ENCODE measurements at regions not wholly inside any gene's neighbourhood (a gene's known extent, or its start where the extent isn't known, plus 50 kb on each side); places are given as distances from the start of the nearest gene placed in this dataset.

DNA sequence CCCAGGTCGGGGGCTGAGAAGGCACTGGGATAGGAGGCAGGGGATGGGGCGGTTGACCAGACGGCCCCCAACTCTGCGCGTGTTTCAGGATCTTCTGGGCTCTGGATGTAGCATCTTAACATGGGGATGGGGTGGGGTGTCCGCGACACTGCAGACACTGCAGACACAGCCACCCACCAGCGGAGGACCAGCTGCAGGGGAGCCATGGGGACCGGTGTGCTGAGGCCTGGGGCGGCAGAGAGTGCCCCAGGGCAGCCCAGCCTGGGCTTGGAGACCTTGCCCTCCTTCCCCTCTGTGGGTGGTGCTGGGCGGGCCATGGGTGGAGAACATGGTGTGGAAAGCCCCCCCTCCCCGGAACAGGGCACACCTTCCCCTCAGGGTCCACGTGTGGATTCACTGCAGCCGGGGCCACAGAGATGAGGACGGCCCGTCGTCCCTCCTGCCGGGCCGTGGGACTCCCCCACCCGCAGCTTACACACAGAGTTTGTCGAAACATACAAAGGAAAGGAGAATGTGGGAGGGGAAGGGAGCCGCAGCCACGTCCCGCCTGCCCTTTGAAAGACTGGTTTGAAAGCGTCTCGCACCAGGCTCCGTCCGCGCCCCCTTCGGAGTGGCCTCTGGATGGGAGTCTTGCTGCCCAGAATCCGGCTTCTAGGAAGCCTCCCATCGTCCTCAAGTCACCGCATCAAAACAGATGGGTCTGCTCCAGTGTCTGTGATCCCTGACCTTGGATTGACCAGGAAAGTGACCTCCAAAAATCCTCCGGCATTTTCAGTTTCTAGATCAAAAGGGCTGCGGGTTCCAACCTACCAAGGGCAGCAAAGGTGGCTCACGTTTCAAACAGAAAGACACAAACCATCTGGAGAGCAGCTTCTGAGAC, 91.5 kb upstream of the TCERG1L start:
- Mint-ChIP-seq H3K9me3 (no peaks in the 10 kb centered on the region), H3K36me3 (ENCODE audit: low read depth) (no peaks in the 10 kb centered on the region), H3K4me1 (ENCODE audit: low read depth) (no peaks in the 10 kb centered on the region), H3K4me3 (no peak overlapping the region), H3K27ac (no peak overlapping the region), H3K27me3 (peaks cover 6% of the 10 kb centered on the region)
- Histone ChIP-seq H3K36me3 (ENCODE audit: insufficient read depth, low read length) (no peaks in the 10 kb centered on the region), H3K4me3 (ENCODE audit: low read length) (no peak overlapping the region), H3K27me3 (ENCODE audit: control insufficient read depth in 1 of 2, insufficient read depth in 2 of 2, low read length in 2 of 2) (no peaks in the 10 kb centered on the region), H3K9me3 (ENCODE audit: control insufficient read depth in 1 of 2, insufficient read depth in 1 of 2, low read length in 2 of 2) (peaks cover 0 to 28% of the 10 kb centered on the region in 2 experiments), H3K4me1 (ENCODE audit: insufficient read depth, low read length) (no peaks in the 10 kb centered on the region), H3K27ac (ENCODE audit: low read depth in 1 of 2, low read length in 2 of 2) (no peak overlapping the region)
- POLR2A ChIA-PET: no interaction called here
- CTCF ChIA-PET: no interaction called here
- DNase-seq (no peak), ATAC-seq (ENCODE audit: poor library complexity) (no peak)
- TF ChIP-seq CTCF (IDR thresholded peaks at IDR 0.05): no peak
- intact Hi-C loops (cut with DNase I, micrococcal nuclease): no loop called here

GRCh38 chr10:131403936-131404335, 92.4 kb upstream of the TCERG1L start:
- ATAC-seq (ENCODE audit: poor library complexity) (no peak), DNase-seq (no peak)
- H3K4me3 Mint-ChIP-seq: no peak overlapping the region
- Histone ChIP-seq H3K27me3 (ENCODE audit: control insufficient read depth in 1 of 2, insufficient read depth in 2 of 2, low read length in 2 of 2) (no peaks in the 10 kb centered on the region), H3K4me1 (ENCODE audit: insufficient read depth, low read length) (no peaks in the 10 kb centered on the region), H3K4me3 (ENCODE audit: low read length) (no peak overlapping the region), H3K9me3 (ENCODE audit: control insufficient read depth in 1 of 2, insufficient read depth in 1 of 2, low read length in 2 of 2) (peaks cover 0 to 29% of the 10 kb centered on the region in 2 experiments), H3K36me3 (ENCODE audit: insufficient read depth, low read length) (no peaks in the 10 kb centered on the region), H3K27ac (ENCODE audit: low read depth in 1 of 2, low read length in 2 of 2) (no peak overlapping the region)
- peaks cover 6% of the 10 kb centered on the region for H3K27me3 Mint-ChIP-seq
- CTCF ChIA-PET: no interaction called here
- intact Hi-C loops (cut with DNase I, micrococcal nuclease): no loop called here
- H3K9me3 Mint-ChIP-seq: no peaks in the 10 kb centered on the region
- H3K36me3 Mint-ChIP-seq (ENCODE audit: low read depth): no peaks in the 10 kb centered on the region
- POLR2A ChIA-PET: no interaction called here
- TF ChIP-seq CTCF (IDR thresholded peaks at IDR 0.05): no peak
- H3K27ac Mint-ChIP-seq: no peak overlapping the region
- no peaks in the 10 kb centered on the region for H3K4me1 Mint-ChIP-seq (ENCODE audit: low read depth)

- Mint-ChIP-seq H3K36me3 (ENCODE audit: low read depth) (no peaks in the 10 kb centered on the region), H3K27ac (no peak overlapping the region), H3K4me1 (ENCODE audit: low read depth) (no peaks in the 10 kb centered on the region), H3K9me3 (no peaks in the 10 kb centered on the region), H3K27me3 (peaks cover 6% of the 10 kb centered on the region), H3K4me3 (no peak overlapping the region)
- Histone ChIP-seq H3K27ac (ENCODE audit: low read depth in 1 of 2, low read length in 2 of 2) (no peak overlapping the region), H3K9me3 (ENCODE audit: control insufficient read depth in 1 of 2, insufficient read depth in 1 of 2, low read length in 2 of 2) (peaks cover 0 to 34% of the 10 kb centered on the region in 2 experiments), H3K4me1 (ENCODE audit: insufficient read depth, low read length) (no peaks in the 10 kb centered on the region), H3K27me3 (ENCODE audit: control insufficient read depth in 1 of 2, insufficient read depth in 2 of 2, low read length in 2 of 2) (no peaks in the 10 kb centered on the region), H3K36me3 (ENCODE audit: insufficient read depth, low read length) (no peaks in the 10 kb centered on the region), H3K4me3 (ENCODE audit: low read length) (no peak overlapping the region)
- DNase-seq (no peak), ATAC-seq (ENCODE audit: poor library complexity) (no peak)
- CTCF ChIA-PET: no interaction called here
- intact Hi-C loops (cut with DNase I, micrococcal nuclease): no loop called here
- TF ChIP-seq CTCF (IDR thresholded peaks at IDR 0.05): no peak
- POLR2A ChIA-PET: no interaction called here
Measured at GRCh38 chr10:131404886-131405285, 93.4 kb upstream of the TCERG1L start.
